COR-L47 (cell line): ENCODE measurements at regions not wholly inside any gene's neighbourhood (a gene's known extent, or its start where the extent isn't known, plus 50 kb on each side); places are given as distances from the start of the nearest gene placed in this dataset.

Experiments
- DNase-seq: peaks from one replicate; lab custom pipeline; 2025; lab: John Stamatoyannopoulos, UW

DNA sequence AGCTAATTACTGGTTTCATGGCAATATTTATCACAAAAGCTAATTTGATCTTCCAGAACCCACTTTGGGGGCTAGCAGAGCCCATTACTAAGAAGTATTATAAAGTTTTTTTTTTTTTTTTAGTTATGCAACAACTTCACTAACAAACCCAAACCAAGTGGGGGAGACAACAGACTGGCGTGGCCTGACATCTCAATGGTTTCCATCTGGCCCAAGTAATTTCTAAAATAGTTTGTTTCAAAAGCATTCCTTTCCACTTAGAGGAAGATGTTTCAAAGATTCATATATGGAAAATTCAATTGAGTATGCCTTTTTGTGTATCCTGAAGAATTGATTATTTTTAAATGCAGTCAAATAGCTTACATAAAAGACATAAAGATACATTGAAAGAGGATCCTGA lies 367.1 kb downstream of the HRH4 start:
- DNase-seq = no peak

DNA sequence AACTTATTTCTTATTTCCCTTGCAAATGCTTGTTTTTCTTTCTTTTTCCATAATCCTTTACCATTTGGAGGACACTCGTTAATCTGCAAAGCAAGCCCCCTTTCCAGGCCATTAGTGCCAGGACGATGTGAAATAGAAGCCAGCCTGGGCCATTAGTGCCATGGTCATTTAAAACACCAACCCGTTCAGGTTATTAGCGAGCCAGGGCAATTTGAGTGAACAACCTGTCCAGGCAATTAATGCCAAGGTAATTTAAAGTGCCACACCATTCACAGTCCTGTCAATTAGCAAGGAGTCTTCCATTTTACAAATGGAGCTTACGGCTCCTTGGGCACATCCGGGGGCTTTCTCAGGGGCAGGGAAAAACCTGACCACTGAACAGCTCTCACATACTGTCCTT lies 370.6 kb downstream of the HRH4 start:
- no peak for DNase-seq

DNA sequence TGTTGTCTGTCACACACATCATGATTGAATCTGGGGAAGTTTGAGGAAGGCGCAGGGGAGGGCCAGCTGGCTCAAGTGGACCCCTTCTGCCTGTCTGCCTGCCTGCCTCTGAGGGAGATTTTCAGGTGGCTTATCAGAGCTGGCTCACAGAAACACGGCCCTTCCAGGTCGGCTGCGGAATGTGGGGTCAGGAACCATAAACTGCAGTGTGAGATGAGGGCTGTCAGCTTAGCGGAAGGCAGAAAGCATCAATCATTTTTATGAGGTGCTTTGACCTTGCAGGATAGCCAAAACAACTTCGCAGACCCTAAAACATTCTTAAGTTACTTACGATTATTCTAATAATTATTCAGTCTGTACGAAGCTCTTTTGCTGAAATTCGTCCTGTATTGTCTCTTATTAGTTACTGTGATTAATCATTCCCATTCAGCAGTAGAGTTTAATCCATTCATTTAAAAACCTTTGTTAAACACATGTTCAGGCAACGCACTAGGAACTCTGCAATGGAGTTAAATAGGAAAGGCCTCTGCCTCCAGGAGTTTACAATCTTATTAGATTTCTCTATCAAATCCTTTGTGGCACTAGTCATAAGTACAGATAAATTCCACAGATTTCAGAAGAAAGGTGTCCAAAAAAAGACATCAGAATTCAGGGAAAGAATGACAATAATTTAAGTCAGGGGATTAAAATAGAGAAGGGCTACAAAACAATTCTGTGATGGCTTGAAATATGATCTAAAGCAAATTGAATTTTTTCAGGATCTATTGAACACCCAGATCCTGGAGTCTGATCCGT lies 371.6 kb downstream of the HRH4 start:
- DNase-seq = no peak

DNA sequence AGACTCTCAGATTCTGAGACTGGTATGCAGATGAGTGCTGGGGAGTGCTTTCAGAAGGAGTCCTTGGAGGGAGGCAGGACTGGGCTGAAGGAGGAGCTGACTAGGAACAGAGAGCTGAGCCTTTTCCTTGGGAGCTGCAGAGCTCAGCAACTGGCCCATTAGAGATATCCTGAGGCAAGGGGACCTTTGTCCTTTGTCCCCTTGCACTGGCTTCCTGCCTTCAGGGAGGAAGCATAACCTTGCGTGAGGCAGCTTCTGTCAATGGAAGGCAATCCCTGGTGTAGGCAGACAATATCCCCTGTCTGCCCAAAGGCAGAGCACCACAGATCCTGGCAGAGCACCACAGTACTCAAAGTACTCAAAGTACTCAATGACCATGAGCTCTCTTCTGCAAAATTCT lies 375.3 kb downstream of the HRH4 start:
- DNase-seq = no peak

DNA sequence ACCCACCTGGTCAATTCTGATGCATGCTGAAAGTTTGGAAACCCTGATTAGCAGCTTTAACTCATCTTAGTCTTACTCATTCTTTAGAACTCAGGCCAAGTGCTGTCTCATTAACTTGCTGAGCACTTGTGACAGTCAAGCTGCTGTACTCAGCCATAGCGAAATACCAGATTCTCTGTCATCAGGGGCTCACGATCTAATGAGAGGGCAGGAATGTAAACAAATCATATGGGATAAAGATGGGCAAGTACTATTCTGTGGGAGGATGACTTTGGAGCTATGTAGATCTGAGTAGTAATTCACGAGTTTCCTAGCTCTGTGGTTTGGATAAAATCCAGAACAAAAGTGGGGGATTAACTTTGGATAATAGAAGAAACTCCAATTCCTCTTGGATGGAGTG lies 376.6 kb downstream of the HRH4 start:
- DNase-seq = no peak

DNA sequence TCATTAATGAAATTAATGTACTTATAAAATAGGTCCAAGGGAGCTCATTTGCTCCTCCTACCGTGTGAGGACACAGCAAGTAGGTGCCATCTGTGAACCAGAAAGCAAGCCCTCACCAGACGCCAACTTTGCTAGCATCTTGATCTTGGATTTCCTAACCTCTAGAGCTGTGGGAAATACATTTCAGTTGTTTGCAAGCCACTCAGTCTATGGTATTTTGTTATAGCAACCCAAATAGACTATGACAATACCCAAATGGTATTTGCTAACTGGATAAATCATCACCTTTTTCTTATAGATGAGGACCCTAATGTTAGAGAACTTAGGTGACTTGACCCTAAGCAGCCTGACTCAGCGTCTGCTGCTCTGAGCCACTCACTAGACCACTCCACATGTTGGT lies 379.6 kb downstream of the HRH4 start:
- no peak for DNase-seq

DNA sequence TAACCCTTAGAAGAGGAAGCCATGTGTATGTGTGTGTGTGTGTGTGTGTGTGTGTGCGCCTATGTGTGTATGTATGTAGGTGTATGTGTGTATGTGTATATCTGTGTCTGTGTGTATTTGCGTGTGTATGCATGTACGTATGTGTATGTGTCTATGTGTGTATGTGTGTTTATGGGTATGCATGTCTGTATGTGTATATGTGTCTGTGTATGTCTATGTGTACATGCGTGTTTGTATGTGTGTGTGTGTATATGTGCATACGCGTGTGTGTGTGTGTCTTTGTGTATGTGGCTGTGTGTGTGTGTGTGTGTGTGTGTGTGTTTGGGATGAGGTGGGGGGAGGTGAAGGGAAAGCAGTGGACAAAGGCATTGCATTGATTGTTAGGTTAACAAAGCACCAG lies 380.2 kb downstream of the HRH4 start:
- no peak for DNase-seq

DNA sequence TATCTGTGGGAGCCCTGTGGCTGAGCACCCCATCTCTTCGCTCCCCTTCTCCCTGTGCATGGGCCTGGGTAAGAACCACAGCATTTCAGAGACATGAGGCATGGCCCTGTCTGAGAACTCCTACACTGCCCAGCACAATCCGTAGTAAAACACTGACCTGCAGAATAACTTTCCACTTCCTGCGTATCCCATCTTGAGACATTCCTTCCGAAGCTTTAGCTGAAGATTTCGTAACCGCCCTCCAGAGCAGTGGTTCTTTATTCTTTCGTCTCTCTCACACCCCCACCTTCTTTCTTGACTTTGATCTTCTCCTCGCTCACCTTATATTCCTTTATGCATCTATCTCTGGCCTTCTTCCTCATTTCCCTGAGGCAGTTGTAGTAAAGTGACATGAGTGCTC lies 381.1 kb downstream of the HRH4 start:
- DNase-seq = no peak

DNA sequence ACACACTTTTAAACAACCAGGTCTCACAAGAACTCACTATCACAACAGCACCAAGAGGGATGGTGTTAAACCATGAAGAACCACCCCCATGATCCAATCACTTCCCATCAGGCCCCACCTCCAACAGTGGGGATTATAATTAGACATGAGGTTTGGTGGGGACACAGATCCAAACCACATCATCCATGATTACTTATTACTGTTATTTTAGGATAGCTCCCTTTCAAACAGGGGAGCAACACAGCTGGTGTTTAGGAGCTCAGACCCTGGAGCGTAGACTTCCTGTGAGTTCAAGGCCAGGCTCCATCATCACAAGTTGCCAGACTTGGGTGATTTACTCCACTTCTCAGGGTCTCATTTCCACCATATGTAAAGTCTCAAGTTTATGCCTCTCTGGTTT lies 382.7 kb downstream of the HRH4 start:
- no peak for DNase-seq

DNA sequence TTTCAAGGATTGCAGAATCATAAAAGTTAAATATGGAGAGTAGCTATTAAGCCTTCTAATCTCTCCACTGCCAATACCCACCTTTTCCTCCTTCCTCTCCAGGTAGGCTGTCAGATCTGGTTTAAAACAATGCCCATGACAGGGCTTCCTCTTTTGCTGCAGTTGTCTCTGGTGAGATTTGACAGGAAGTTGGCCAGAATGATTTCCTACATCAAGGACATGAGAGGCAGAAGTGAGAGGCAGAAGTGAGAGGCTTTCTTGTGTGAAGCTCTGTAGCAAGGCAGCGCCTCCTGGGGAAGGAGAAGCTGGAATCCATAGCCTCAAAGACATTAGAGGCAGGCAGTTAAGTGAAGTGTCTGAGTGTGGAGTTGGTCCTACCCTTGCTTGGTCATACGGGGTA lies 385.7 kb downstream of the HRH4 start:
- DNase-seq = no peak

DNA sequence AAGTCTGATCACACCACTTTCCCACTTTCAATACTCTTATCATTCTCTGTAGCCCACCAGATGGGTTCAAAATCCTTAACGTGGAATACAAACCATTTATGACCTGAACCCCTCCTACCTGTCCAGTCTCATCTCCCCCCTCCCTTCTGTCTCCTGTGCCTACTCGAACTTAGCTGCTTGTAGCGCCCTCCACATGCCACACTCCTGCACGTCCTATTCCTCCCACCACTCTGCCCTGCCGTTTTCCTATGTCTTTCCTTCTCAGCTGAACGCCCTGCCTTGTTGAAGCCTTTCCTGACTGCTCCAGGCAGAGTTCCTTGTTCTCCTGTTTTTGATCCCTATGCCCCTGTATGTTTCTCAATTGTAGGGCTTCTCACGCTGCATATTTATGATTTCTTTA lies 390.1 kb downstream of the HRH4 start:
- no peak for DNase-seq

DNA sequence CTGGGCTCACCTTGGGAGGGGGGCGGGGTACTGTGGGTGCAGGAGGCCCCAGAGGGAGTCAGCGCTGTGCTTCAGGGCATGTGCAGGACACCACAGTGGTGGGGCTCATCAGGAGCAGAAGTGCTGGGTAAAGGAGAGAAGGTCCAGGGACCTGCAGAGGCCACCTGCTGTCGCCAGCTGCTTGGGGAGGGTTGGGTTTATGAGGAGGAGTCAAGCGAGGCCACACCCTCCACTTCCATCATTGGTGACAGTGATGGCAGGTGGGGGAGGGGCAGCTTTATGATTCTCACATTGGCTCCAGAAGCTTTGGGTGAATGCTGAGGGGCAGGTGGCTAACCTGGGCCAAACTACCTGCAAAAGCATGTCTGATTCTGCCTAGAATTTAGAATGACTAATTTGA lies 392.6 kb downstream of the HRH4 start:
- no peak for DNase-seq

DNA sequence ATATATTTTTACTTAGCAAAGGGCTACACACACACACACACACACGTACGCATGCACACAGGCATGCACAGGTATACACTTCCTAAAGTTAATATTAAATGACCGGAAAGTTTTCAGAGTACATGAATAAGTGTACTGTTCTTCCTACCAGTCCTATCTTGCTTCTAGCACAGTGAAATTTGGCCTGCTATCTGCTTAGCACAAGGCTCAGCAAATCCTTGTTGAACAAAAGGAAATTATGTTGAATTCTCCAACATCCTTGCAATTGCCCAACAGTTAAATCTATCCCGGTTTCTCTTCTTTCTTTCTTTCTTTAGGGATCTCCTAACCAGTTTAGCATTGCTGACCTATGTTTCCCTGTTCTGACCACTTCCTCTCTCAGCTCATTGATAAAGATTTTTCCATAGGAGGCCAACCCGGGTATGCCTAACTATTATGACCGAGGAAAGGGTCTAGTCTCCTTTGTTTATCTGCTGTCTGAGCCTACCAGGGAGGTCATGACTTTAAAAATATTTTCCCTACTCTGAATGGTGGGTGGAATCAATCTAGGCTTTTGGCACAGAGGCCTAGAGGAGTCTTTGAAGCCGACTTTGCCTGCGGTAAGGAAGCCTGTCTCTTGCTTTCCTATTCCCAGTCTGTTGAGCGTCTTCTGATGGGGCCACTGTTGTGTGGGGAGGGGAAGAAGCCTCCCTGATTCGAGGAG lies 400.7 kb downstream of the HRH4 start:
- DNase-seq = no peak

DNA sequence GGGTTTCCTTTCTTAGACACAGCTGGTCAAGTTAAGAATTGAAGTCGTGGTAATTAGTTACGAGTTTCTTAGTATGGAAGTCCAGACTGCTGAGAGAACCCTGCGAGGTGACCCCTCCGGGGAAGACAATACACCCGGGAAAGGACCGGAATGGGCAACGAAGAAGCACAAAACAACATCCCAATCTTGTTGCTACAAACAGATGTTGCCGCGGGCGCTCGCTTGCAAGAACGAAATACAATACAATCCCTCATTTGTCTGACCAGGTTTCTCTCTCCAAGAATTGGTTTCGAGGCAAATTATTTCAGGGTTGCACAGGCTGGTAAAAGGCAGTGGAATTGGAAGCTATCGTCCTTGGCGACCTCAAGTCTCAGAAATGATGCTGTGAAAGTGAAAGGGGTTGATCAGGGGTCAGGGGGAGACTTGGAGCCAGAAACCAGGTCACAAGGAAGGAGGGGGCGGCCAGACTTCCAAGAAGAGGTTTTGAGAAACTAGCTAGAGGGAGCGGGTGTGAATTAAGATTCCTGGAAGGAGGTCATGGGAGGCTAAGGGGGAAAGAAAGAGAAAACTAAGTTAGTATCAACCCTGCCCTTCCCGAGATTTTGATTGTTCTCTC lies 401.9 kb downstream of the HRH4 start:
- no peak for DNase-seq

DNA sequence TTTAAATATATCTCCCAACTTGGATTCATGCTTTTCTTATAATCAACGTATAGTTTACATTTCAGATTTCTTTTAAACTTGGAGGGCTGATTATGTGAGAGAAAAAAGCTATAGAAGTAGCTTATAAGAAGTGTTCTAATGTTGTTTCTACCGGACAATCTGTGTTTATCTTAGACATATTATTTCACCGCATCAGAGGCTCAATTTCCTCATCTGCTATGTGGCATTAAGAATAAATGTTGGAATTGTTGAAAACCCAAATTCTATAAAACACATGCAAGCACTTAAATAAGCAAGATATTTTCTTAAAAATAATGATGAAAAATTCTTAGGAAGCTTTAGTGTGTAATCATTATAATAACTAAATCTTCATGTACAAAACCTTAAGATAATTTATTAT lies 407.9 kb downstream of the HRH4 start:
- no peak for DNase-seq

DNA sequence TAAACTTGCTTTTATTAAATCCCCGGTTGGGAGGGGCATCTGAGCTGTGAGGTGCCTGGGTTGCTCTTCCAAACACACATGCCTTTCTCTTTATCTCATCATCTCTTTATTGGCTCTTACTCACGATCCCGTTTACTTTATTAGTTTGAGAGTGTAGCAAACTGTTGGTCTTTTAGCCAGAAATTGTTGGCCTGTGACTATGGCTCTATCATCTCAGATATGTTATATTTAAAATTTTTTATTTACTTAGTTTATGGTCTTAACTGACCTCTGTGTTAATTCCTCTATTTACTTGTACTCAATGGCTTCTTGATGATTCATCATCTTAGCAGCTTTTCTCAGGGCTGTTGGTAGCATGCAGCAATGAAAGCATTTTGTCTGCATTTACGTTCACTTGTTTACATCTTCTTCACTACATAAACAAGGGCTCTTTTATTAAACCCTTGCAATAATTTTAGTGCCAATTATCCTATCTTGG lies 408.4 kb downstream of the HRH4 start:
- no peak for DNase-seq

DNA sequence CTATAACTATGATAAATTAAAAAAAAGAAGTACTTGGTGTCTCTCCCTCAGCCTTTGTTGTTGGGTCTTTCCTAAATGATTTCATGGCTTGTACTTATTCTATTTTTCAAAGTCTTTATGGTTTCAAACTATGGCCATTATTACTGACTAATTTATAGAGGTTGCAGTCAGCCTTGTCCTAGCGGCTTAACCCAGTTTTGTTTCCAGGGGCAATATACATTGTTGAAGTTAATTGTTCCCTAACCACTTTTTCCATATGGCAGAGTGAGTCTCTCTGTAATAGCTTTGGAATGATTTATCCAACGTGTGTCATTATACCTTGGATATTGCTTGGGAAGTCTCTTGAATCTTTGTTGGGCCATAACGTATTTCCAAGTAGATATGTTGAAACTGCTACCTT lies 408.8 kb downstream of the HRH4 start:
- DNase-seq = no peak

DNA sequence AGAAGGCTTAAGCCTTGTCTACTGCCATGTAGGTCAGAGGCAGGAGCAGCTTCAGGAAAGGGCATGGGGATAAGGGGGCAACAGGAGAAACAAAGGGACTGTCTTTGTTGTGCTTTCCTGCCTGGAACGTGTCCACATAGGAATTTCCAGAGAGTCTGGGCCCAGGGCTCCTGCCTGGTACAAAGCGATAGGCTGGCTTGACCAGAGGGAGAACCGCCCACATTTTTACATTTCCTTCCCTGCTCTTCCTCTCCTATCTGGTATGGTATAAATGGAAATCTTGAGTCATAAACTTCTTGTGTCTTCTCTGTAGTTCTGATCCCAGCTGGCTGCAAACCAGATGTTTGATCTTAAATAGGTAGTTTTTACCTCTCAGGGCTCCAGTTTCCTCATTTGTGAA lies 414.8 kb downstream of the HRH4 start:
- DNase-seq = no peak

DNA sequence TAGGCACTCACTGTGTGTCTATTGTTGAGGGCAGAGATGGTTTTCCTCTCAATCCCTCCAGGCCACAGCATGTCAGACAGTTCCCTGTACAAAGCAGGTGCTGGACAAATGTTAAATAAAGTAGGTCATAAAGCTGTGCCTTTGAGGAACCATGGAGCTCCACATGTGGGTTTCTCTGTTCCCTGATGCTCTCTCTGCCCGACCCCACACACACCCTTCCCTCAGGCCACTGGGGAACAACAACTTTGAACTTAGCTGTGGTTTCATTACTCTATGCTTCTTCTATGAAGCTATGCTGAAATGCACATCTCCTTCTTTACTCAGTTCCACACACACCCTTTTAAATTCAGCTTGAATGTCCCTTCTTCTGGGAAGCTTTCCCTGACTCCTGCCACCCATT lies 415.3 kb downstream of the HRH4 start:
- no peak for DNase-seq

DNA sequence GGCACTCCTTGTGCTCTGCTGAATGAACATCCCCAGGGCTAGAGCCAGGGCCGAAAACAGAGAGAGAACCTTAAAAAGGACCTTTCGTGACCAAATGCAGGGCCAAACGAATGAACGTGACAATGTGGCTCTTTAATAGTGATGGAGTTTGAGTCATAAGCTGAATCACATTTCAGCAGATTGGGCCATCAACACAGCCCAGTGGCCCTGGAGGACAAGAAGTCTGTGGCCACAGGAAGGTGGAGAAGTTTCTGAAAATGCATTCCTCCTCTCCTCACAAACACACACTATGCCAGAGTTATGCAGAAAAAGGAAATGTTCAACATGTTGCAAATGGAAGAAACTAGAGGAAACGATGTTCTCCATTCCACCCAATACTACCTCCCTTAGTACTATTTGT lies 415.8 kb downstream of the HRH4 start:
- DNase-seq = no peak

DNA sequence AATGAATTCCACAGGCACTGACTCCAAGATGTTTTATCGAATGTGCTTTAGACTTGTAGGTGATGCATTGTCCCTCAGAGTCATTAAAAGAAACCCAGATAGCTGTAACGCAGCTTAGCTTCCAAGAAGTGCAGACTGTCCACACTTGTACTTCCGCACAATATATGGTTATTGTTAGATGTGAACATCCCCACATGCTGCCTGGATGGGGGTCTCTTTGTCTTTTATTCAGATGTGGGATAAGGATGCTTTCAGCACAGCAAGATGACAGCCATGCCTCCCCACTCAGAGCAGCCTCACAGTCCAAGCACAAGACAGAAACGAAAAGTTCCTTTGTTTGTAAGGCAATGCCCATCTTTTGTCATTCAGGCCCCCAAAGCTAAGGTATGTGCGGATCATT lies 416.6 kb downstream of the HRH4 start:
- DNase-seq = no peak

DNA sequence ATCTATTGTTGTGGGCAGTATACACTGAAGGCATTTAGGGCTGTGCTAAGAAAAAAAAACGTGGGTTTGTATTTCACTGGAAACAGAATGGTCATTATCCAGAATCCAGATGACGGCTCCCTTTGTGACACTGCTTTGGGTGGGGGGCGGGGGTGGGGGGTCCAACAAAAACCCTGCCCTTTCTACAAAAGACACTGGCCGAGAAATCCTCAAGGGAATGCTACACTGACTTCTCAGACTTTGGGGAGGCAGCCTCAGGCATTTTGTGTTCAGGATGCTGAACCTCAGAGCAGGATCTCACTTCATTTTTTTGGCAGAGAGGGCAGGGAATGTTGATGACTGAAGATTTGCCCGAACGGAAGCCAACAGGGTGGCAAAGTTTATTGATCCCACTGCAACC lies 417.1 kb downstream of the HRH4 start:
- DNase-seq = no peak

DNA sequence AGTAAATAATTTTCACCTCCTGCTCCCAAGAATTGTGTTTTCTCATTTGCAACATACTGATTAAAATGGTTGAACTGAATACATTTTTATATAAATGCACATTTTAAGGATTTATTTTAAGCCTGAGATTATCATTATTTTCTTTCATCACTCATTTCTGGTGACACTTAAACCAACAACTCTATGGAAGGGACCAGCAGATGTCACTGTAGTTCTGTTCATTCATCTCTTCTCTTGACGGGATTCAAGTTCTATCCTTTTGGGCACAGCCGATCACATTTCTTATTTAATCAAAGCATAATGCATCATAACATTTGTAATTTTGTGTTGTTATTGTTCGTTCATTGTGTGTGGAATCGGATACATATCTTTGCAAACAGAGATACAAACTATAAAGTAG lies 417.9 kb downstream of the HRH4 start:
- DNase-seq = peak; percentile 56
